Colonic mucosa (tissue), 4 donors: ENCODE measurements at regions not wholly inside any gene's neighbourhood (a gene's known extent, or its start where the extent isn't known, plus 50 kb on each side); places are given as distances from the start of the nearest gene placed in this dataset.

Experiments
- DNase-seq: peaks from one replicate; pipeline ENCODE4 v3.0.0-alpha.2; 2020
- H3K27ac ChIP-seq: fragments of 200-600 bp; one replicate; pipeline ENCODE4 v1.8.0; 2021
- H3K27me3 ChIP-seq: fragments of 200-600 bp; one replicate; pipeline ENCODE4 v1.8.0; 2021
- H3K36me3 ChIP-seq: fragments of 200-600 bp; one replicate; pipeline ENCODE4 v1.8.0; 2021
- H3K4me1 ChIP-seq: fragments of 200-600 bp; one replicate; pipeline ENCODE4 v1.8.0; 2021; ENCODE audit warnings: mild to moderate bottlenecking
- H3K4me3 ChIP-seq: fragments of 200-600 bp; one replicate; pipeline ENCODE4 v1.8.0; 2021
- H3K9ac ChIP-seq, 2 donors: one replicate each; pipeline ENCODE4 v1.7.0; 2013; ENCODE audit warnings: control low read depth in 2 of 2, low read depth in 2 of 2, low read length in 2 of 2
- H3K9me3 ChIP-seq: fragments of 200-600 bp; one replicate; pipeline ENCODE4 v1.8.0; 2021
- CTCF ChIP-seq: fragments of 200-600 bp; IDR thresholded peaks from one replicate; pipeline ENCODE4 v1.8.0; 2022; ENCODE audit warnings: antibody characterized with exemption, mild to moderate bottlenecking
- intact Hi-C: fragments of 100-400 bp; cut with DNase I; formaldehyde crosslinking; loops from one replicate; pipeline ENCODE4 v1.14.1; 2022
- donor health status: healthy.
- donor health status: DM: no; HTN: no; CAD: no.
- donor health status: DM: no; HTN: no; CAD: no.

DNA sequence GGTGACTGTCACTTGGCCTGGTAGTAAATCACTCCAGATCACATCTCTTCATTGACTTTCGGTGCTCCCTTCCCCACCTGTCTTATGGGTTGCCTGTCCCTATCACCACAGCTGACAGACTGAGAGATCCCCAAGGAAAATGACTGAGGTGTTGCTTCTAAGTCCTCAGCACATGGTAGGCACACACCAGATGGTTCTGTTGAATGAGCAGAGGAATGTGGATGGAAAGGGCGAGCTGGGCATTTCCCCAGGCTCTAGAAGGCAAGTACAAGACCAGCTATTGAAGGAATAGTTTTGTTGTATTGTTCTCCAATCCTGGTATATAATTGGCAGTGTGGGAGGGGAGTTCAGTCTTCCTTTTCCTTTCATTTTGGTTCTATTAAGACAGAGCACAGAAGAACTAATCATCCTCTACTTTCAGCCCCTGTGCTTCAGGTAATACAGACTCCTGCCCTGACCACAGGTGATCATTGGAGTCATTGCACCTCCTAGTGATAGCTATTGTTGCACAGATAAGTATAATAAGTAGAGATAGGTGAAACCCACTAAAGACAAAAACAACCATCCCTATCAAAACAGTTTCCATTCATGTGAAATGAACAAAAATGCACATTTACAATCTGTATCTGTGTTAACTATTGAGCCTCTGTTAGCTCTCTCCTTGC lies 158.6 kb downstream of the TRAM1L1 start:
- Histone ChIP-seq H3K27ac (no peak overlapping the region), H3K36me3 (no peaks in the 10 kb centered on the region), H3K4me3 (no peak overlapping the region), H3K27me3 (no peaks in the 10 kb centered on the region), H3K9ac (no peak overlapping the region), H3K4me1 (no peaks in the 10 kb centered on the region), H3K9me3 (no peaks in the 10 kb centered on the region)
- TF ChIP-seq CTCF = no peak
- intact Hi-C loops = no loop called here
- no peak for DNase-seq

- intact Hi-C loops = no loop called here
- no peak overlapping the region for H3K27ac ChIP-seq
- no peaks in the 10 kb centered on the region for H3K4me1 ChIP-seq
- H3K27me3 ChIP-seq = no peaks in the 10 kb centered on the region
- no peak overlapping the region for H3K4me3 ChIP-seq
- no peak for TF ChIP-seq CTCF
- no peaks in the 10 kb centered on the region for H3K9me3 ChIP-seq
- H3K9ac ChIP-seq = no peak overlapping the region
- no peak for DNase-seq
- no peaks in the 10 kb centered on the region for H3K36me3 ChIP-seq
Measured at GRCh38 chr4:116925900-116926457, 159.4 kb downstream of the TRAM1L1 start.

DNA sequence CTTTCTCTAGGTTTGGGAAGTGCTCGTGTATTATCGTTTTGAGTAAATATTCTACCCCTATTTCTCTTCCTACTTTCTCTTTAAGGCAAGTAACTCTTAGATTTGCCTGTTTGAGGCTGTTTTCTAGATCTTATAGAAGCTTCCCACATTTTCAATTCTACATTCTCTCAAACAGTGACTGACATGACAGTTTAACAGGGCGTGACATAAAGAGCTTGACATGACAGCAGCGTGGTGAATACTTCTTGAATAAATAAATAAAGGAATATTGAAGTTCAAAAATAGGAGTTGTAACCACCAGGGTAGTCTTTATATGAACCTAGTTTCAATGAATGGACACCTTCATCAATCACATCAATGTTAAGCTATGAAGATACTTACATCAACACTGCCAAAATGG lies 162.0 kb downstream of the TRAM1L1 start:
- H3K4me3 ChIP-seq = no peak overlapping the region
- no peak for DNase-seq
- H3K4me1 ChIP-seq = no peaks in the 10 kb centered on the region
- TF ChIP-seq CTCF = no peak
- H3K27me3 ChIP-seq = no peaks in the 10 kb centered on the region
- intact Hi-C loops = no loop called here
- no peak overlapping the region for H3K27ac ChIP-seq
- no peaks in the 10 kb centered on the region for H3K36me3 ChIP-seq
- H3K9ac ChIP-seq = no peak overlapping the region
- no peaks in the 10 kb centered on the region for H3K9me3 ChIP-seq

DNA sequence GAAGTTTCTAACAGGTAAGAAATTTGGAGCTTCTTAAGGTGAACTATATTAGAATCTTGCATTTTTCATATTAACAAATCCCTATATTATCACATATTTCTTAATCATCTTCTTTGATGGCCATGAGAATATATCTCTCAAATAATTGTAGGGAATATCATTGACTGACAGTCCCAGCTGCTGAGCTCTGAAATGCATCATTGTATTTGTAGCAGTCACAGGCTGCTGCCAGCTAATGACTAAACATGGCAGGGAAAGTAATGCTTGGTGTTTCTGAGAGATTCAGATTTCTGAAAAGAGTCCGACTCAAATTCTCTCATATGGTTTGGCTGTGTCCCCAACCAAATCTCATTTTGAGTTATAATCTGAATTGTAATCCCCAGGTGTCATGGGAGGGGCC lies 171.9 kb downstream of the TRAM1L1 start:
- Histone ChIP-seq H3K9ac (no peak overlapping the region), H3K27me3 (no peaks in the 10 kb centered on the region), H3K36me3 (no peaks in the 10 kb centered on the region), H3K27ac (no peak overlapping the region), H3K4me3 (no peak overlapping the region), H3K4me1 (no peaks in the 10 kb centered on the region), H3K9me3 (no peaks in the 10 kb centered on the region)
- intact Hi-C loops = no loop called here
- no peak for TF ChIP-seq CTCF
- DNase-seq = no peak

- no peaks in the 10 kb centered on the region for H3K27me3 ChIP-seq
- TF ChIP-seq CTCF = no peak
- H3K36me3 ChIP-seq = no peaks in the 10 kb centered on the region
Measured at GRCh38 chr4:116906758-116907157, 178.6 kb downstream of the TRAM1L1 start.

More at GRCh38 chr4:116906758-116907157, 178.6 kb downstream of the TRAM1L1 start:
- intact Hi-C loops = no loop called here
- H3K4me1 ChIP-seq = no peaks in the 10 kb centered on the region
- no peak overlapping the region for H3K27ac ChIP-seq
- no peak overlapping the region for H3K9ac ChIP-seq
- no peak overlapping the region for H3K4me3 ChIP-seq
- DNase-seq = no peak
- no peaks in the 10 kb centered on the region for H3K9me3 ChIP-seq
